BE2C (cell line): ENCODE measurements at regions not wholly inside any gene's neighbourhood (a gene's known extent, or its start where the extent isn't known, plus 50 kb on each side); places are given as distances from the start of the nearest gene placed in this dataset.

Source experiments
- DNase-seq: peaks from one replicate; pipeline ENCODE4 v3.0.0-alpha.2; 2020
- H3K27me3 ChIP-seq: fragments of 250-450 bp; sonication (Bioruptor Pico); 2 replicates; pipeline ENCODE4 v1.5.1; 2020; ENCODE audit warnings: mild to moderate bottlenecking
- H3K36me3 ChIP-seq: fragments of 250-450 bp; sonication (Bioruptor Pico); 2 replicates; pipeline ENCODE4 v1.5.1; 2020; ENCODE audit warnings: mild to moderate bottlenecking
- H3K4me1 ChIP-seq: fragments of 250-450 bp; sonication (Bioruptor Pico); 2 replicates; pipeline ENCODE4 v1.5.1; 2020
- H3K4me3 ChIP-seq: 2 replicates; pipeline ENCODE4 v1.5.1; 2011; ENCODE audit warnings: low read depth, low read length
- H3K9me3 ChIP-seq: fragments of 250-450 bp; sonication (Bioruptor Pico); 2 replicates; pipeline ENCODE4 v1.5.1; 2020
- TF ChIP-seq, protein P1 (sequence below): IDR thresholded peaks from 2 replicates; pipeline ENCODE4 v1.5.1; 2012; ENCODE audit warnings: mild to moderate bottlenecking, low read depth, low read length

DNA sequence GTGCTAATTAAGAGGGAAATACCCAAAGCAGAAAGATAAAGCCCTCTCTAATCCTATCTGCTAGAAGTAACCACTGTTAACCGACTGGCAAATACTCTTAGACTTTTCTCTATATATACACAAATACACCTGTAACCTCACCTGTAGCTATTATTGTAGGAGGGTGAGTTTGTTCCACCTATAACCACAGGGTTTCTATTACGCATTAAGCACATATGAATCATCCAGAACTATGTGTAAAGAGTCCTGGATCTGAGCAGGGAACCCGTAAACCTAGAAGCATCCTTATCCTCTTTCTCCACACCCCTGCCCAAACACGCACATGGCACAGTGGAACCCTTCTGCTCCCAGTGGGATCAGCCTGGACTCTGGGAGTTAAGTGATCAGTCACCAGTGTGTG, 172.8 kb upstream of the C2CD4B start:
- H3K36me3 ChIP-seq: no peaks in the 10 kb centered on the region
- no peaks in the 10 kb centered on the region for H3K9me3 ChIP-seq
- H3K4me3 ChIP-seq: no peak overlapping the region
- H3K4me1 ChIP-seq: no peaks in the 10 kb centered on the region
- DNase-seq: no peak
- no peaks in the 10 kb centered on the region for H3K27me3 ChIP-seq
- TF ChIP-seq, protein P1, sequence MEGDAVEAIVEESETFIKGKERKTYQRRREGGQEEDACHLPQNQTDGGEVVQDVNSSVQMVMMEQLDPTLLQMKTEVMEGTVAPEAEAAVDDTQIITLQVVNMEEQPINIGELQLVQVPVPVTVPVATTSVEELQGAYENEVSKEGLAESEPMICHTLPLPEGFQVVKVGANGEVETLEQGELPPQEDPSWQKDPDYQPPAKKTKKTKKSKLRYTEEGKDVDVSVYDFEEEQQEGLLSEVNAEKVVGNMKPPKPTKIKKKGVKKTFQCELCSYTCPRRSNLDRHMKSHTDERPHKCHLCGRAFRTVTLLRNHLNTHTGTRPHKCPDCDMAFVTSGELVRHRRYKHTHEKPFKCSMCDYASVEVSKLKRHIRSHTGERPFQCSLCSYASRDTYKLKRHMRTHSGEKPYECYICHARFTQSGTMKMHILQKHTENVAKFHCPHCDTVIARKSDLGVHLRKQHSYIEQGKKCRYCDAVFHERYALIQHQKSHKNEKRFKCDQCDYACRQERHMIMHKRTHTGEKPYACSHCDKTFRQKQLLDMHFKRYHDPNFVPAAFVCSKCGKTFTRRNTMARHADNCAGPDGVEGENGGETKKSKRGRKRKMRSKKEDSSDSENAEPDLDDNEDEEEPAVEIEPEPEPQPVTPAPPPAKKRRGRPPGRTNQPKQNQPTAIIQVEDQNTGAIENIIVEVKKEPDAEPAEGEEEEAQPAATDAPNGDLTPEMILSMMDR: no peak

DNA sequence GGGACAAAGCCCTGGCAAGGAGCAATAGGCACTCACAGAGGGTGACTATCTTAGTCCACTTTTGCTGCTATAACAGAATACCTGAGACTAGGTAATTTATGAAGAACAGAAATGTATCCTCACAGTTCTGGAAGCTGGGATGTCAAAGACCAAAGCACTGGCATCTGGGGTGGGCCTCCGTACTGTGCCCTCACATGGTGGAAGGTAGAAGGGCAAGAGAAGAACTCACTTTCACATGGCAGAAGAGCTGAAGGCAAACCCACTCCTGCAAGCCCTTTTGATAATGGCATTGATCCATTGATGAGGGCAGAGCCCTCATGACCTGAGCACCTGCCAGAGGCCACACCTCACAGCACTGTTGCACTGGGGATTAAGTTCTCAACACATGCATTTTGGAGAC, 173.4 kb upstream of the C2CD4B start:
- no peaks in the 10 kb centered on the region for H3K9me3 ChIP-seq
- H3K36me3 ChIP-seq: no peaks in the 10 kb centered on the region
- H3K27me3 ChIP-seq: no peaks in the 10 kb centered on the region
- no peaks in the 10 kb centered on the region for H3K4me1 ChIP-seq
- TF ChIP-seq, protein P1: no peak
- no peak for DNase-seq
- H3K4me3 ChIP-seq: no peak overlapping the region

DNA sequence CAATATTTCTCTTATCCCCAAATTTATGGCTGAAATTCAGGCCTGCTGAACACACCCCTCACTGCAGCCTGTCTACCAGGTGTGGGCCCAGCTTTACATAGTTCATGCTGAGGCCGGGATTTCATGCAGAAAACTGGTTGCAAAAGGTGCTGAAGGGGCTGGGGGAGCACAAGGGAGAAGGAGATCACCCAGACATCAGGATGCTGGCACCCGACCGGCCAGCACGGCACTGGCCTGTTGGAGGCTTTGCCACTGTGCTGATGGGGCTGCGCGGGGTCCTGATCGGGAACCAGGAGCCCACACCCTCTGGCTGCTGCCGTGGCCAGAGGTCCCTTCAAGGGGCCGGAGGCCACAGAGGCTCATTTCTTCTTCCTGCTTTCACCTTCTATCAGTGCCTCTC, 177.9 kb upstream of the C2CD4B start:
- no peak for DNase-seq
- Histone ChIP-seq H3K27me3 (no peaks in the 10 kb centered on the region), H3K4me1 (no peaks in the 10 kb centered on the region), H3K9me3 (no peaks in the 10 kb centered on the region), H3K4me3 (no peak overlapping the region), H3K36me3 (no peaks in the 10 kb centered on the region)
- TF ChIP-seq, protein P1: no peak

DNA sequence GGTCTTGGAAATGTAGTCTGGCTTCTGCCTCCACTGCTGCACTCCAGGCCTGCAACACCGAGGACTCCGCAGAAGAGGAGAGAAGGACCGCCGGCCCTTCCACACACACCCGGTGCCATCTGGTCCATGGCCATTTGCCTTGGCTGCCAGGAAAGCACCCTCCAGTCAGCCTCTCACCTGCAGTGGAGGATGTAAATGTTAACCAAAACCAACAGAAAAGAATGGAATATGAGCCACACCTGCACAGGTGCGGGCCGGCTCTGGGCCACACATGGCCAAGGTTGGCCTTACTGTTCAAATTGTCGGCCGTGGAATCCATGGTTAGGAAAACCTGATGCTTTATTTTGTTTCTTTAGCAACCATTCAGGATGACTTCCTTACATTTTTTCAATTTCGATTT, 178.3 kb upstream of the C2CD4B start:
- Histone ChIP-seq H3K36me3 (no peaks in the 10 kb centered on the region), H3K4me3 (no peak overlapping the region), H3K4me1 (no peaks in the 10 kb centered on the region), H3K27me3 (no peaks in the 10 kb centered on the region), H3K9me3 (no peaks in the 10 kb centered on the region)
- TF ChIP-seq, protein P1: no peak
- no peak for DNase-seq

DNA sequence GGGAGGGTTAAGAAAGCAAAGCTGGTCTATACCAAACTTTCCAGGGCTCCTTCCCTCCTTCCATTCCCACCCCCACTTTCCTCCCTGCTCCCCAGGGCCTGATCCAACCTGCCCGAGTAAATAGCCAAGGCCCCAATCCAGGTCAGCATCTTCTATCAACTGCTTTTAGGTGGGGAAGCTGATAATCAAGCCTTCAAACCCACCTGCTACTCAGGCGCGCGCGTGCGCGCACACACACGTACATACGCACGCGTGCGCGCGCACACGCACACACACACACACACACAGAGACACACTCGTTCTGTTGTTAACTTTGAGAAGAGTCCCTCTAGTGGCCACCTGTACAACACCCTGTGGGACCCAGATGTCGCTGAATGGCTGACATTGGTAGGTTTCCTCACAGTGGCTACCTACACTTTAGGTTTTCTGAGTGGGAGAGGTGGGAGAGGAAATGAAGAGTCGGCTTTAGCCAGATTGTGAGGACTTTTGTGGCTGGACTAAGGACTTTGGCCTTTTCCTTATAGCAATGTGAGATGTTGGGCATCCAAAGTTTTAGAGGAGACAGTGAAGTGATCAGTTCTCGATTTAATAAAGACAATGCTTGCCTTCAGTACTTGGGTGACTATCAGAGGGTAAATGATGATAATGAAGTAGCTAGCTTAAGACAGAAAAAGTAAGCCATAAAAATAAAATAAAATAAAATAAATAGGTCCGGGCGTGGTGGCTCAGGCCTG, 179.9 kb upstream of the C2CD4B start:
- no peaks in the 10 kb centered on the region for H3K36me3 ChIP-seq
- no peaks in the 10 kb centered on the region for H3K9me3 ChIP-seq
- DNase-seq: peak; percentile 76
- no peaks in the 10 kb centered on the region for H3K4me1 ChIP-seq
- peak overlapping the region; percentile 55 for H3K4me3 ChIP-seq
- TF ChIP-seq, protein P1: peak; percentile 93
- no peaks in the 10 kb centered on the region for H3K27me3 ChIP-seq

DNA sequence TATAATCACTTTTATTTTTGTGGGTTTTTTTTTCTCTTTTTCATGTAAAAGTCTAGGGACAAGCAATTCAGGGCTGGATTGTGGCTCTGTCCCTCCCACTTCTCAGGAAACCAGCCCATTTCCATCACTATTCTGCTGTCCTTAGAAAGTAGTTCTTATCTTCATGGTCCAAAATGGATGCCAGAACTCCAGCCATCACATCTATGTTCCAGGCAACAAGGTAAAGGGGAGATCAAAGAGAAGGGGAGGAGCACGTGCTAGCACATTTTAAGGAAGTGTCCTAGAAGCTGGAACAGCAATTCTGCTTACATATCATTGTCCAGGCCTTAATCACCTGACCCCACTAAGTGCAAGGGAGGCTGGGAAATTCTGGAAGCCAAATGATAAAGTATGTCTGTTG, 181.1 kb upstream of the C2CD4B start:
- no peaks in the 10 kb centered on the region for H3K27me3 ChIP-seq
- no peaks in the 10 kb centered on the region for H3K4me1 ChIP-seq
- H3K9me3 ChIP-seq: no peaks in the 10 kb centered on the region
- H3K4me3 ChIP-seq: no peak overlapping the region
- TF ChIP-seq, protein P1: no peak
- H3K36me3 ChIP-seq: no peaks in the 10 kb centered on the region
- no peak for DNase-seq
